ENCODE measurements at regions not wholly inside any gene's neighbourhood (a gene's known extent, or its start where the extent isn't known, plus 50 kb on each side); places are given as distances from the start of the nearest gene placed in this dataset.

- Mint-ChIP-seq H3K4me3 (ENCODE audit: unreplicated experiment) (no peak overlapping the region), H3K4me1 (ENCODE audit: low read depth, unreplicated experiment) (peaks cover 12% of the 10 kb centered on the region), H3K9me3 (ENCODE audit: unreplicated experiment) (no peaks in the 10 kb centered on the region), H3K36me3 (ENCODE audit: low read depth, unreplicated experiment) (no peaks in the 10 kb centered on the region), H3K27ac (ENCODE audit: unreplicated experiment) (no peak overlapping the region), H3K27me3 (ENCODE audit: low read depth, unreplicated experiment) (no peaks in the 10 kb centered on the region)
- no peaks in the 10 kb centered on the region for H3K79me2 ChIP-seq (ENCODE audit: insufficient read depth, low read length)
- H3K4me3 ChIP-seq (ENCODE audit: insufficient read depth, low read depth, low read length) = no peak overlapping the region
- H3K9ac ChIP-seq (ENCODE audit: low read length) = no peak overlapping the region
- DNase-seq (ENCODE audit: low read depth) (no peak), FAIRE-seq (no peak)
- peaks cover 6% of the 10 kb centered on the region for H3K4me1 ChIP-seq (ENCODE audit: insufficient read depth, low read length)
- no peak overlapping the region for H2AFZ ChIP-seq (ENCODE audit: low read depth, low read length)
- no peaks in the 10 kb centered on the region for H3K36me3 ChIP-seq (ENCODE audit: insufficient read depth, low read length)
- no peak overlapping the region for H3K4me2 ChIP-seq (ENCODE audit: low read length)
- H3K27me3 ChIP-seq (ENCODE audit: insufficient read depth, low read length) = no peaks in the 10 kb centered on the region
- no peak overlapping the region for H3K27ac ChIP-seq (ENCODE audit: low read depth, low read length)
- TF ChIP-seq EZH2 (IDR thresholded peaks at IDR 0.05; ENCODE audit: insufficient read depth, low read length) (no peak), CTCF (IDR thresholded peaks at IDR 0.05; ENCODE audit: insufficient read depth, low read depth, low read length) (no peak)
- H4K20me1 ChIP-seq (ENCODE audit: insufficient read depth, low read length) = no peaks in the 10 kb centered on the region
- H3K9me3 ChIP-seq (ENCODE audit: insufficient read depth, low read depth, low read length) = no peaks in the 10 kb centered on the region
Measured at GRCh38 chr15:35174948-35175347, 89.9 kb upstream of the NANOGP8 start.

- peaks cover 12% of the 10 kb centered on the region for H3K4me1 ChIP-seq (ENCODE audit: insufficient read depth, low read length)
- H3K27me3 ChIP-seq (ENCODE audit: insufficient read depth, low read length) = no peaks in the 10 kb centered on the region
- Mint-ChIP-seq H3K27ac (ENCODE audit: unreplicated experiment) (no peak overlapping the region), H3K9me3 (ENCODE audit: unreplicated experiment) (no peaks in the 10 kb centered on the region), H3K4me1 (ENCODE audit: low read depth, unreplicated experiment) (peaks cover 12% of the 10 kb centered on the region), H3K27me3 (ENCODE audit: low read depth, unreplicated experiment) (no peaks in the 10 kb centered on the region), H3K4me3 (ENCODE audit: unreplicated experiment) (no peak overlapping the region), H3K36me3 (ENCODE audit: low read depth, unreplicated experiment) (no peaks in the 10 kb centered on the region)
- H4K20me1 ChIP-seq (ENCODE audit: insufficient read depth, low read length) = no peaks in the 10 kb centered on the region
- no peaks in the 10 kb centered on the region for H3K9me3 ChIP-seq (ENCODE audit: insufficient read depth, low read depth, low read length)
- FAIRE-seq = no peak
- no peak overlapping the region for H3K9ac ChIP-seq (ENCODE audit: low read length)
- no peak overlapping the region for H3K4me3 ChIP-seq (ENCODE audit: insufficient read depth, low read depth, low read length)
- no peak overlapping the region for H3K27ac ChIP-seq (ENCODE audit: low read depth, low read length)
- H3K36me3 ChIP-seq (ENCODE audit: insufficient read depth, low read length) = no peaks in the 10 kb centered on the region
- H2AFZ ChIP-seq (ENCODE audit: low read depth, low read length) = no peak overlapping the region
- peak; percentile 49 for DNase-seq (ENCODE audit: low read depth)
- no peaks in the 10 kb centered on the region for H3K79me2 ChIP-seq (ENCODE audit: insufficient read depth, low read length)
- H3K4me2 ChIP-seq (ENCODE audit: low read length) = no peak overlapping the region
- no peak for TF ChIP-seq EZH2 (IDR thresholded peaks at IDR 0.05; ENCODE audit: insufficient read depth, low read length)
- TF ChIP-seq CTCF (IDR thresholded peaks at IDR 0.05; ENCODE audit: insufficient read depth, low read depth, low read length) = no peak
Measured at GRCh38 chr15:35173444-35174118, 88.5 kb upstream of the NANOGP8 start.

GRCh38 chr15:35170207-35170606, 85.1 kb upstream of the NANOGP8 start:
- H3K4me3 ChIP-seq (ENCODE audit: insufficient read depth, low read depth, low read length) = no peak overlapping the region
- H3K79me2 ChIP-seq (ENCODE audit: insufficient read depth, low read length) = no peaks in the 10 kb centered on the region
- H2AFZ ChIP-seq (ENCODE audit: low read depth, low read length) = no peak overlapping the region
- H3K4me3 Mint-ChIP-seq (ENCODE audit: unreplicated experiment) = no peak overlapping the region
- H4K20me1 ChIP-seq (ENCODE audit: insufficient read depth, low read length) = no peaks in the 10 kb centered on the region
- peak overlapping the region; percentile 26 for H3K4me2 ChIP-seq (ENCODE audit: low read length)
- peaks cover 13% of the 10 kb centered on the region for H3K4me1 ChIP-seq (ENCODE audit: insufficient read depth, low read length)
- H3K27me3 ChIP-seq (ENCODE audit: insufficient read depth, low read length) = no peaks in the 10 kb centered on the region
- no peak overlapping the region for H3K27ac Mint-ChIP-seq (ENCODE audit: unreplicated experiment)
- TF ChIP-seq CTCF (IDR thresholded peaks at IDR 0.05; ENCODE audit: insufficient read depth, low read depth, low read length) = no peak
- no peak for TF ChIP-seq EZH2 (IDR thresholded peaks at IDR 0.05; ENCODE audit: insufficient read depth, low read length)
- no peaks in the 10 kb centered on the region for H3K27me3 Mint-ChIP-seq (ENCODE audit: low read depth, unreplicated experiment)
- no peaks in the 10 kb centered on the region for H3K9me3 ChIP-seq (ENCODE audit: insufficient read depth, low read depth, low read length)
- no peaks in the 10 kb centered on the region for H3K9me3 Mint-ChIP-seq (ENCODE audit: unreplicated experiment)
- FAIRE-seq = no peak
- DNase-seq (ENCODE audit: low read depth) = peak; percentile 47
- no peaks in the 10 kb centered on the region for H3K36me3 Mint-ChIP-seq (ENCODE audit: low read depth, unreplicated experiment)
- H3K4me1 Mint-ChIP-seq (ENCODE audit: low read depth, unreplicated experiment) = peaks cover 21% of the 10 kb centered on the region
- H3K36me3 ChIP-seq (ENCODE audit: insufficient read depth, low read length) = no peaks in the 10 kb centered on the region
- no peak overlapping the region for H3K27ac ChIP-seq (ENCODE audit: low read depth, low read length)
- H3K9ac ChIP-seq (ENCODE audit: low read length) = no peak overlapping the region
